SK-N-MC (cell line): ENCODE measurements at regions not wholly inside any gene's neighbourhood (a gene's known extent, or its start where the extent isn't known, plus 50 kb on each side); places are given as distances from the start of the nearest gene placed in this dataset.

Experiments used
- EZH2 ChIP-seq: fragments of 200-600 bp; sonication (generic); IDR thresholded peaks from one replicate; pipeline ENCODE4 v1.6.1; 2017; ENCODE audit warnings: antibody characterized with exemption
- FOXP2 ChIP-seq: optimal IDR thresholded peaks from 2 replicates; pipeline ENCODE3; 2011; ENCODE audit warnings: mild to moderate bottlenecking, moderate library complexity; ENCODE audit not compliant: insufficient read depth; ENCODE audit errors: extremely low read length, control extremely low read depth
- POLR2AphosphoS5 ChIP-seq: IDR thresholded peaks from 2 replicates; pipeline ENCODE4 v1.6.1; 2012; ENCODE audit warnings: mild to moderate bottlenecking, low read depth, low read length, borderline replicate concordance

- TF ChIP-seq POLR2AphosphoS5 = no peak
- TF ChIP-seq FOXP2 = no peak
- TF ChIP-seq EZH2 = no peak
Measured at GRCh38 chr10:128386231-128386630, 260.0 kb upstream of the MKI67 start.
